C4-2B (cell line): ENCODE measurements at regions not wholly inside any gene's neighbourhood (a gene's known extent, or its start where the extent isn't known, plus 50 kb on each side); places are given as distances from the start of the nearest gene placed in this dataset.

Experiments used
- ZFX ChIP-seq: fragments of 450-650 bp; IDR thresholded peaks from 2 replicates; pipeline ENCODE4 v1.6.1; 2017
- TF ChIP-seq, protein P1 (sequence below): fragments of 450-650 bp; conservative IDR thresholded peaks from 2 replicates; pipeline ENCODE4 v1.5.1; 2017; ENCODE audit warnings: mild to moderate bottlenecking

DNA sequence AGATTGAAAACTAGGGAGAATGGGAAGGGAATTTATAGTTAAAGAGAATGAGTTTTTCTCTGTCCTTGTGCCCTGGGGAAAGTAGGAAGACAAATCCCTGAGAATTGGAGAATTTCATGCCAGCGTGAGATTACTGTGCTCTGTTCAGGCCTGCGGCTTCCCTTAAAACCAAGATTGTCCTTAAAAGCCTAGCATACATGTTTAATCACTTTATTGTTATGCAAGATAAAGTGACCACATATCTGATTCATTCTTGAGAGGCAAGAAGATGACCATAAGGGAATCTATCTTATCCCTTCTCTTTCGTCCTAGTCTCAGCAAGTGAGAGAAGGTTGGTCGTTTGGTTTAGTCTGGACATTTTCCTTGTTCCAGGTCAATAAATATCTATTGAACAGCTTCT lies 75.9 kb downstream of the ADCYAP1 start:
- TF ChIP-seq, protein P1, sequence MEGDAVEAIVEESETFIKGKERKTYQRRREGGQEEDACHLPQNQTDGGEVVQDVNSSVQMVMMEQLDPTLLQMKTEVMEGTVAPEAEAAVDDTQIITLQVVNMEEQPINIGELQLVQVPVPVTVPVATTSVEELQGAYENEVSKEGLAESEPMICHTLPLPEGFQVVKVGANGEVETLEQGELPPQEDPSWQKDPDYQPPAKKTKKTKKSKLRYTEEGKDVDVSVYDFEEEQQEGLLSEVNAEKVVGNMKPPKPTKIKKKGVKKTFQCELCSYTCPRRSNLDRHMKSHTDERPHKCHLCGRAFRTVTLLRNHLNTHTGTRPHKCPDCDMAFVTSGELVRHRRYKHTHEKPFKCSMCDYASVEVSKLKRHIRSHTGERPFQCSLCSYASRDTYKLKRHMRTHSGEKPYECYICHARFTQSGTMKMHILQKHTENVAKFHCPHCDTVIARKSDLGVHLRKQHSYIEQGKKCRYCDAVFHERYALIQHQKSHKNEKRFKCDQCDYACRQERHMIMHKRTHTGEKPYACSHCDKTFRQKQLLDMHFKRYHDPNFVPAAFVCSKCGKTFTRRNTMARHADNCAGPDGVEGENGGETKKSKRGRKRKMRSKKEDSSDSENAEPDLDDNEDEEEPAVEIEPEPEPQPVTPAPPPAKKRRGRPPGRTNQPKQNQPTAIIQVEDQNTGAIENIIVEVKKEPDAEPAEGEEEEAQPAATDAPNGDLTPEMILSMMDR = no peak
- TF ChIP-seq ZFX = no peak
